NCI-H2081 treated with DMSO at 0.1 percent for 48 hours (cell line): ENCODE measurements at regions not wholly inside any gene's neighbourhood (a gene's known extent, or its start where the extent isn't known, plus 50 kb on each side); places are given as distances from the start of the nearest gene placed in this dataset.
"Not testable (repeated sequence)": the region's sequence is repeated elsewhere in the genome, so short reads cannot be mapped to it uniquely, and the experiment has no call there.

ENCODE experiments used
- DNase-seq: peaks from one replicate; lab custom pipeline; 2025; lab: John Stamatoyannopoulos, UW

- DNase-seq, result no peak
These were observed 919.0 kb downstream of the TAF11L14 start for GRCh38 chr5:18553269-18553668.

- DNase-seq, result no peak
These were observed 926.3 kb downstream of the TAF11L14 start for GRCh38 chr5:18560602-18561001.

GRCh38 chr5:18563853-18564252 lies 929.6 kb downstream of the TAF11L14 start:
- no peak for DNase-seq

- no peak for DNase-seq
These were observed 932.4 kb downstream of the TAF11L14 start for GRCh38 chr5:18566671-18567070.

GRCh38 chr5:18576586-18576985 lies 942.3 kb downstream of the TAF11L14 start:
- DNase-seq, result no peak

- no peak for DNase-seq
These were observed 966.9 kb downstream of the TAF11L14 start for GRCh38 chr5:18601185-18601584.

- no peak for DNase-seq
These were observed 968.1 kb downstream of the TAF11L14 start for GRCh38 chr5:18602402-18602801.

- no peak for DNase-seq
These were observed 970.9 kb downstream of the TAF11L14 start for GRCh38 chr5:18605186-18605585.

GRCh38 chr5:18607570-18607969 lies 973.3 kb downstream of the TAF11L14 start:
- no peak for DNase-seq

GRCh38 chr5:18617191-18617590 lies 982.9 kb downstream of the TAF11L14 start:
- DNase-seq, result not testable (repeated sequence)

- DNase-seq, result no peak
These were observed 996.3 kb downstream of the TAF11L14 start for GRCh38 chr5:18630458-18631045.

GRCh38 chr5:18652404-18653215 lies 1018.4 kb downstream of the TAF11L14 start:
- DNase-seq, result no peak

- no peak for DNase-seq
These were observed 1019.0 kb downstream of the TAF11L14 start for GRCh38 chr5:18653216-18653752.

- no peak for DNase-seq
These were observed 1026.3 kb downstream of the TAF11L14 start for GRCh38 chr5:18660511-18660910.

GRCh38 chr5:18662231-18662630 lies 1028.0 kb downstream of the TAF11L14 start:
- DNase-seq, result no peak

- DNase-seq, result not testable (repeated sequence)
These were observed 1040.0 kb downstream of the TAF11L14 start for GRCh38 chr5:18674212-18674611.

GRCh38 chr5:18675041-18675440 lies 1040.8 kb downstream of the TAF11L14 start:
- DNase-seq, result no peak

GRCh38 chr5:18686253-18686652 lies 1052.0 kb downstream of the TAF11L14 start:
- DNase-seq, result no peak

- DNase-seq, result no peak
These were observed 1053.2 kb downstream of the TAF11L14 start for GRCh38 chr5:18687429-18687828.

- DNase-seq, result no peak
These were observed 1065.4 kb downstream of the TAF11L14 start for GRCh38 chr5:18699681-18700080.

- no peak for DNase-seq
These were observed 1068.6 kb downstream of the TAF11L14 start for GRCh38 chr5:18702821-18703220.

GRCh38 chr5:18712936-18713485 lies 1078.8 kb downstream of the TAF11L14 start:
- no peak for DNase-seq

- DNase-seq, result no peak
These were observed 1085.7 kb downstream of the TAF11L14 start for GRCh38 chr5:18720002-18720401.
